ENCODE measurements at regions not wholly inside any gene's neighbourhood (a gene's known extent, or its start where the extent isn't known, plus 50 kb on each side); places are given as distances from the start of the nearest gene placed in this dataset.
"Not testable (repeated sequence)": the region's sequence is repeated elsewhere in the genome, so short reads cannot be mapped to it uniquely, and the experiment has no call there.

DNA sequence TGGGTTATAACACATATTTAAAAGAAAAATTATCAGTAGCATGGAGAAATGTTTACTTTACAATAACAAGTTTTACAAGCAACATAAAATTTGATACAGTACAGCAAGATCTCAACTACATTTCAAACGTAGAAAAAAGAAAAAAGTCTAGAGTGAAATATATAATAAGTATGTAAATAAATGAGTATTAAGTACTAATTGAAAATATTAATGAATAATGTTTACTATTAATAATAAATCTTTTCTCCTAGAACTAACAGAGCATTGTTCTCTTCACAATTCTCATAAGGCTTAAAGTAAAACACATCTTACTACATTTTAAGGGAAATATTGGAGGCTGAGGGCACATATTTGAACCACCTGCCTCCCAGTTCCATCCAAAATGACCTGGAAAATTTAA lies 72.1 kb downstream of the TMEM212 start:
- ATAC-seq, result no peak
- H3K27ac Mint-ChIP-seq, result no peak overlapping the region
- peaks cover 5% of the 10 kb centered on the region for H3K9me3 Mint-ChIP-seq
- H3K4me1 Mint-ChIP-seq, result no peaks in the 10 kb centered on the region
- H3K27me3 Mint-ChIP-seq, result peaks cover 32% of the 10 kb centered on the region
- no peak overlapping the region for H3K4me3 Mint-ChIP-seq
- H3K36me3 Mint-ChIP-seq, result no peaks in the 10 kb centered on the region

DNA sequence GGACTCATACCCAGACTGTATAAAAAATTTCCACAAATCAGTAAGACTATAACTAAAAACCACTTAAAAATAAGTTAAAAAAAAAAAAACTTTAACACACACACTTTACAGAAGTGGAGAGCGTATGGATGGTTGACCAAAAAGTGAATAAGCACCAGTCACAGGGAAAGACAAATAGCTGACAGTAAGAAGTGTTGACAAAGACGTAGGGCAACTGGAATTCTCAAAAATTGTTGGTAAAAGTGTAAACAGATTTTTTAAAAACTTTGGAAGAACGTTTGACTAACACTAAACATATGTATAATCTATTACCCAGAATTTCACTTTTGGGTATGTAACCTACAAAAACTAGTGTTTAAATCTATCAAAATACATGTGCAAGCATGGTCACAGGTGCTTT lies 73.7 kb downstream of the TMEM212 start:
- no peaks in the 10 kb centered on the region for H3K36me3 Mint-ChIP-seq
- peaks cover 33% of the 10 kb centered on the region for H3K27me3 Mint-ChIP-seq
- H3K9me3 Mint-ChIP-seq, result peaks cover 3% of the 10 kb centered on the region
- H3K27ac Mint-ChIP-seq, result no peak overlapping the region
- no peaks in the 10 kb centered on the region for H3K4me1 Mint-ChIP-seq
- no peak overlapping the region for H3K4me3 Mint-ChIP-seq
- no peak for ATAC-seq

DNA sequence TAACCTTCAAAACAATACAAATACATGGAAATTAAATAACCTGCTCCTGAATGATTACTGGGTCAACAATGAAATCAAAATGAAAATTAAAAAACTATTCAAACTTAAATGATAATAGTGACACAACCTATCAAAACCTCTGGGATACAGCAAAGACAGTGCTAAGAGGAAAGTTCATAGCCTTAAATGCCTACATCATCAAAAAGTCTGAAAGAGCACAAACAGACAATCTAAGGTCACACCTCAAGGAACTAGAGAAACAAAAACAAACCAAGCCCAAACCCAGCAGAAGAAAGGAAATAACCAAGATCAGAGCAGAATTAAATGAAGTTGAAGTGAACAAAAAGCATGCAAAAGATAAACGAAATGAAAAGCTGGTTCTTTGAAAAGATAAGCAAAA lies 79.5 kb downstream of the TMEM212 start:
- peaks cover 15% of the 10 kb centered on the region for H3K27me3 Mint-ChIP-seq
- not testable (repeated sequence) for H3K4me1 Mint-ChIP-seq, H3K27ac Mint-ChIP-seq, H3K9me3 Mint-ChIP-seq, H3K4me3 Mint-ChIP-seq, H3K36me3 Mint-ChIP-seq, ATAC-seq

DNA sequence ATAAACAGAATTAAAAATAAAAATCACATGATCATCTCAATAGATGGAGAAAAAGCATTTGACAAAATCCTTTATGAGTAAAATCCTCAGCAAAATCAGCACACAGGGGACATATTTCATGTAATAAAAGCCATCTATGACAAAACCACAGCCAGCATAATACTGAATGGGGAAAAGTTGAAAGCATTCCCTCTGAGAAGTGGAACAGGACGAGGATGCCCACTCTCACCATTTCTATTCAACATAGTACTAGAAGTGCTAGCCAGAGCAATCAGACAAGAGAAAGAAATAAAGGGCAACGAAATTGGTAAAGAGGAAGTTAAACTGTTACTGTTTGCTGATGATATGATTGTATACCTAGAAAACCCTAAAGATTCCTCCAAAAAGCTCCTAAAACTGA lies 80.5 kb downstream of the TMEM212 start:
- not testable (repeated sequence) for H3K4me3 Mint-ChIP-seq, H3K27ac Mint-ChIP-seq, H3K4me1 Mint-ChIP-seq, ATAC-seq, H3K9me3 Mint-ChIP-seq, H3K36me3 Mint-ChIP-seq
- peaks cover 11% of the 10 kb centered on the region for H3K27me3 Mint-ChIP-seq

DNA sequence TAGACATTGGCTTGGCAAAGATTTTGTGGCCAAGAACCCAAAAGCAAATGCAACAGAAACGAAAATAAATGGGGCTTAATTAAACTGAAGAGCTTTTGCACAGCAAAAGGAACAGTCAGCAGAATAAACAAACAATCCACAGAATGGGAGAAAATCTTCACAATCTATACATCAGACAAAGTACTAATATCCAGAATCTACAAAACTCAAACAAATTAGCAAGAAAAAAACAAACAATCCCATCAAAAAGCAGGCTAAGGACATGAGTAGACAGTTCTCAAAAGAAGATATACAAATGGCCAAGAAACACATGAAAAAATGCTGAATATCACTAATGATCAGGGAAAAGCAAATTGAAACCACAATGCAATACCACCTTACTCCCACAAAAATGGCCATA lies 81.7 kb downstream of the TMEM212 start:
- H3K4me1 Mint-ChIP-seq, H3K36me3 Mint-ChIP-seq, H3K27ac Mint-ChIP-seq, H3K27me3 Mint-ChIP-seq, H3K9me3 Mint-ChIP-seq, H3K4me3 Mint-ChIP-seq, ATAC-seq: not testable (repeated sequence)

DNA sequence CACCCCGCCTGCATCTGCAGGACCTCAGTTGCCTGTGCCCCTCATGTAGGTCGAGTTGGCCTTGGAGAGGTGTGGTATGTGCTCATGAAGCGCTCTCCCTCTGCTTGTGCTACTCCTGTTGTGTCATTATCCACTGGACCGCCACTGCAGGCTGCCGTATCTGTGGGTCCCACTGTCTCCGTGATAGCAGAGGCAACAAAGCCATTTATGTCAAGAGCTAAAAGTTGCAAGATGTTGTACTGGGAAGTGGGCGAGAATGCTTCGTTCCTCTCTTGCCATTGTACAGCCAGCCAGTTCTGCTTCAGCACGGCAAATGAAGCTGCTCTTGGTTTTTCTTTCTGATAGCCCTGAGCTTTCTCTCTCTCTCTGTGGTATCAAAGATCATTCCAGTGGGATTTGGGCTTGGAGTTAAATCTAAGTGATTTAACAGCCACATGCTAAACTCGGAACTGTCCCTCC lies 89.0 kb downstream of the TMEM212 start:
- H3K4me3 Mint-ChIP-seq, result no peak overlapping the region
- no peaks in the 10 kb centered on the region for H3K4me1 Mint-ChIP-seq
- H3K9me3 Mint-ChIP-seq, result peaks cover 5% of the 10 kb centered on the region
- ATAC-seq, result no peak
- no peaks in the 10 kb centered on the region for H3K36me3 Mint-ChIP-seq
- H3K27me3 Mint-ChIP-seq, result no peaks in the 10 kb centered on the region
- no peak overlapping the region for H3K27ac Mint-ChIP-seq

DNA sequence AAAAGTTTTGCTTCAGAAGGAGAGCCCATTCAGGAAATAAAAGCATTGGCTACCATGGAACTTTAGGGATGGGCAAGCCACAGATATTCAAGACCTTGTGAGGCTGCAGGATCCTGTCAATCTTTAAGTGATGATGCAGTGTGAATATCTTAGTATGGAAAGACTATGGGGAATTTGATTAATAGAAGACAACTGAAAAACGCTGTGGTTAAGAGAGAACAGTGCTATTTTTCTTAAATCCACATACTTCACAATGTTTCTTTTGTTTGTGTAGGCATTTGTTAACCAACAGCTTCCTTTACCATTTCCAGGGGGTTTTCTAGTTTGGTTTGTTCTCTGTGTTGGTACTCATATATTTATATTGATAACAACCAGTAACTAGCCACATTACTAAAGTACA lies 90.3 kb downstream of the TMEM212 start:
- no peak overlapping the region for H3K4me3 Mint-ChIP-seq
- H3K9me3 Mint-ChIP-seq, result peaks cover 5% of the 10 kb centered on the region
- no peaks in the 10 kb centered on the region for H3K4me1 Mint-ChIP-seq
- ATAC-seq, result no peak
- H3K27me3 Mint-ChIP-seq, result no peaks in the 10 kb centered on the region
- H3K27ac Mint-ChIP-seq, result no peak overlapping the region
- H3K36me3 Mint-ChIP-seq, result no peaks in the 10 kb centered on the region

DNA sequence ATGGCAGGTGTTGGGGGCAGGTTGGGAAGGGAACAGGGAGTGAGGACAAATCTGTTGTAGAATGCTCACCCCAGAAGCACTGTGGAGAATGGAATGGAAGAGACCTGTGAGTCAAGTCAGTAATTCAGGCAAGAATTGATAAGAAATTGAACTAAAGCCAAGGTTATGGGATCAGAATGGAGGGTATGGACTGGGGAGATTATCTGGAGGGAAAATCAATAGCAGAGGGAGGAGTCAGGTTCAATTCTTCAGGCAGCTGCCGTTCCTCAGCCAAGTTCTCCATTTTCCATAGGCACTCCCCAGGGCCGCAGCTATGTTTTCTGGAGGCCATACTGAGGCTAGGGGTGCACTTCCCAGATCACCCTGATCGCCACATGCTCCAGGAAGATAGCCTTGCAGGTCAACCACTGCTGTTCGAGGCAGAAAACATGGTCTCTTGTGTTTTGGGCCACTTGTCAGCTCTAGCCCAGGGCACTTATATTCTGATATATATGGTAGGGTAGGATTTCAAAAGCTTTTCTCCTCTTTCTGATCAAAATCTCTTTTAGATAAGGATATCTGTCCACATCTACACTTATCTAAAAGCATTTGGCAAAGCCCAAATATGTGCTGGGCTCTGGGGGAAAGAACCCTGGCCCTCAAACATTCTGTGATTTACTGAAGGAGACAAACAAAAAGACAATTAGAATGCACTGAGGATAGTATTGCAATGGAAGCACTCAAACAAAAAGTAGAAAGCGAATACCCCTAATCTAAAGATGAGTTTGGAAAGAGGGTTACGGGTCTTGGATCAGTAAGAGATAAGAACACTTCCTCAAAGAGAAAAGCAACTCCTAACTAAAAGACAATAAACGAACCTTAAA lies 92.3 kb downstream of the TMEM212 start:
- Mint-ChIP-seq H3K4me1 (no peaks in the 10 kb centered on the region), H3K27me3 (no peaks in the 10 kb centered on the region), H3K27ac (no peak overlapping the region), H3K9me3 (peaks cover 5% of the 10 kb centered on the region), H3K36me3 (no peaks in the 10 kb centered on the region), H3K4me3 (no peak overlapping the region)
- no peak for ATAC-seq

DNA sequence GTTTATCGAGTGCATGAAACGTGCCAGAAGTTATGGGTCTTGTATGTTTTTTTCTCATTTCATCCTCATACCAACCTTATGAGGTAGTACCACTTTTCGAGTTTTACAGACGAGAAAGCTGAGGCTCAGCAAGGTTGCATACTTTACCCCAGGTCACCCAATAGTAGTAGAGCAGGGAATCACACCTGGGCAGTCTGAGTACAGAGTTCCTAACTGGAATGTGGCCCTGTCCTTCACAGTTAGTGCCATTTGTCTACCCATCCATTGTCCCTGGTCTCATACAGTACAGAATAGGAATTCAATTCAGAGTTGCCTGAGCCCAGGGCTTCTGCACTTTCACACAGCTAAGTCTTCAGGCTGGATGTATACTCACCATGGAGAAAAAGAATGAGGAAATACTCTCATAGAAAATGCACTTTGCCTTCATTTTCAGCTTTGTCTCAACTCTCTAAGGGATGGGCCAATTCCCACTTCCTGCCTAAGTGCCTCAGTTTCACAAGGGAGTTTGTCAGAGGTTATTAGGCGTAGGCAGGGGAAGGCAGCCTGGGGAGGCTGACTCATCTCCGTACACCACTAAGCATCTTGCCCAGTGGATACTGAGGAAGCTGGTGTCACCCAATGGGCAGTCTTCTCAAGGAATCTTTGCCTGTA lies 93.2 kb downstream of the TMEM212 start:
- ATAC-seq, result no peak
- no peak overlapping the region for H3K27ac Mint-ChIP-seq

DNA sequence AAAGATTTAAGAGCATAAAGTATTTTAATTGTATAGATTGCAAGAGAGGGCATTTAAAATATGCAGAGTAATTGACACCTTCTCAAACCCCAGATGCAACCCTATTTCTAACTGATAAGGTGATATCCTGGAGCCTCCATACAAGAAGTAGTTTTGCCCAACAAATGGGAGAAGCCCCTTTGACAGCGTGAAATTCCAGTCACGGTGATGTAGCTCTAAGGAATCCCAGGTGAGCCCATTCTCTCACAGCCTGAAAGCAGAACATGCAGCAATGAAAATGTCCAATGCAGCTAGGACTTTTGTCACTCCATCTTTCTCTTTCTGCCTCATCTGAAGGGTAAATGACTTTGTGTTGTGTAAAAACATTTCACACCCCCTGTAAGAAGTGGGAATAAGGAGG lies 96.4 kb downstream of the TMEM212 start:
- Mint-ChIP-seq H3K36me3 (no peaks in the 10 kb centered on the region), H3K4me3 (no peak overlapping the region), H3K9me3 (peaks cover 5% of the 10 kb centered on the region), H3K4me1 (no peaks in the 10 kb centered on the region), H3K27me3 (no peaks in the 10 kb centered on the region), H3K27ac (no peak overlapping the region)
- no peak for ATAC-seq

More for the DNA sequence above, 93.2 kb downstream of the TMEM212 start:
- Mint-ChIP-seq H3K4me1 (no peaks in the 10 kb centered on the region), H3K9me3 (peaks cover 5% of the 10 kb centered on the region), H3K4me3 (no peak overlapping the region), H3K36me3 (no peaks in the 10 kb centered on the region), H3K27me3 (no peaks in the 10 kb centered on the region)

DNA sequence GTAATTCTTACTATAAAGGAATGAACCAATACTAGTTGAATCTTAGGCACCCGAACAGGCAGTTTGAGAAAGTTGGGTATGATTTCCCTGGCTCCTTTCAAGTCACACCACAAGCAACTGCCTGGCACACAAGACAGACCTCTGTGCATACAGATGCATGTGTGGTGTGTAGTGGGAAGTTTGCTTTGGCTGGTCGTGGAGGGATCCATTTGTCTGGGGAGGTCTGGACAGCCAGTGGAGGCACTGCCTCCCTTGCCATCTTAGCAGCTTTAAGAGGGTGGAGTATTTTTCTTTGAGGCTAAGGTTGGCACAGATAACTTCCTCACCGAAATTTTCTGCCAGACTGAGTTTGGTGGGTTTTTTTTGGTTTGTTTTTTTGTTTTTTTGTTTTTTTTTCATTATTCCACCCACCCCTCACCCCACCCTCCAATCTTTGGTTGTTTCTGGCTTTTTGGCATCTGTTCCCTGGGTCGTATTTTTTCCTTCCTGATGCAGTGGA lies 97.1 kb downstream of the TMEM212 start:
- no peaks in the 10 kb centered on the region for H3K27me3 Mint-ChIP-seq
- no peak for ATAC-seq
- H3K27ac Mint-ChIP-seq, result no peak overlapping the region
- no peaks in the 10 kb centered on the region for H3K4me1 Mint-ChIP-seq
- H3K36me3 Mint-ChIP-seq, result no peaks in the 10 kb centered on the region
- peaks cover under 1% of the 10 kb centered on the region for H3K9me3 Mint-ChIP-seq
- H3K4me3 Mint-ChIP-seq, result no peak overlapping the region

DNA sequence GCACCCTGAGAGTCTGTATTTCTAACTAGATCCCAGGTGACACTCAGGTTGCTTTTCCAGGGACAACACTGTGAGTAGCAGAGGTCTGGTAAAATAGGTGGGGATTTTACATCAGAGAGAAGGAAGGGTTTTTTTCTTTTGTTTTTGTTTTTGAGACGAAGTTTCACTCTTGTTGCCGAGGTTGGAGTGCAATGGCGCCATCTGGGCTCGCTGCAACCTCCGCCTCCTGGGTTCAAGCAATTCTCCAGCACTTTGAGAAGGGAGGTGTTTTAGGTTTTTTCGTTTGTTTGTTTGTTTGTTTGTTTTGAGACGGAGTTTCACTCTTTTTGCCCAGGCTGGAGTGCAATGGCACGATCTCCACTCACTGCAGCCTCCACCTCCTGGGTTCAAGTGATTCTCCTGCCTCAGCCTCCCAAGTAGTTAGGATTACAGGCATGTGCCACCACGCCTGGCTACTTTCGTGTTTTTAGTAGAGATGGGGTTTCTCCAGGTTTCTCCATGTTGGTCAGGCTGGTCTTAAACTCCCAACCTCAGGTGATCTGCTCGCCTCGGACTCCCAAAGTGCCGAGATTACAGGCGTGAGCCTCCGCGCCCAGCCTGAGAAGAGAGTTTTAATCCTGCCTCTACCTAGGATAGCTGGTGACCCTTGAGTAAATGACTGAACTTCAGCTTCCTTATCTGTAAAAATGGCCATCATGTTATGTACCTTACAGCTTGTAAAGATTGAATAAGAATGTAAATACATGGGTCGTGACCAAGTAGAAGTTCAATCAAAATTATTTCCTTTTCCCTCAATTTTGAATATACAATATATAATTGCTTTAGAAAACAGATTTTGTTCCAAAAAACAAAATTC lies 95.9 kb upstream of the FNDC3B start:
- Mint-ChIP-seq H3K9me3 (no peaks in the 10 kb centered on the region), H3K27ac (no peak overlapping the region), H3K4me1 (no peaks in the 10 kb centered on the region), H3K4me3 (no peak overlapping the region), H3K27me3 (peaks cover 18% of the 10 kb centered on the region), H3K36me3 (no peaks in the 10 kb centered on the region)
- no peak for ATAC-seq

DNA sequence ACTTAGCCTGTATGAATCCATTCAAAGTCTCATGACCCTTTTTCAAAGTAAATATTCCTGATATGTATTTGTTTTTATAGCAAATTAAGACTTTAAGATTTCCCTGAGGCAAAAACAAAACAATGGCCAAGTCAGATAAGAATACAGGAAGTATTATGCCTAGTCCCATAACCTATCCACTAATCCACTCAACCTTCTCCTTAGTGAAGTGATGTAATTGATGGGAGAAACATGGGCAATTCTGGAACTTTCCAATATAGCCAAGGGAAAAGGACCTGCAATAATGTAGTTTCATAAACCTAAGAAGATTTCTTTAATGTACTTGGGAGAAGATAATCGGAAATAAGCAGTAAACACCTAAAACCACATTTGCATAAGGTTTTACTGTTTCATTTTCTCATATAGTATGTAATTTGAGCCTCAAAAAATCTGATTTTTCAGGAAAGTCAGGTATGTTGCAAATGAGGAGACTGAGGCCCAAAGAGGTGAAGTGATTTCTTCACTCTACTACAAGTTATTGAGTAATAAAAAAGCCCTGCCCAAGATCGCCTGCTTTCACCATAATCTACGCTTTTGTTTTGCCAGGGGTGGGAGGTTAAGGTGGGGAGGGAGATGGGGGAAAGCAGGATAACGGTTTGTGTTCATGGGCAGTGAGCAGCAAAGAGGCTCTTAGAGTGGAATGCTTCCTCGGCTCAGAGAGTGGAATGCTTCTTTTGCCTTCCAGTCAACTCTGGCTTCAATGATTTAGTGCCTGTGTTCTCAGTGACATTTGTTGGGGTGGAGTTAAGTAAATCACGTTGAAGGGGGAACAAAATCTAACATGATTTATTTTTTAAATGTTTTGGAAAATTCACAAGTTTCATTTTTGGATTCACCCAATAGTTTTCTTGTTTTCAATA lies 95.0 kb upstream of the FNDC3B start:
- Mint-ChIP-seq H3K27ac (no peak overlapping the region), H3K9me3 (no peaks in the 10 kb centered on the region), H3K27me3 (peaks cover 18% of the 10 kb centered on the region), H3K4me1 (no peaks in the 10 kb centered on the region), H3K36me3 (no peaks in the 10 kb centered on the region), H3K4me3 (no peak overlapping the region)
- ATAC-seq, result no peak

DNA sequence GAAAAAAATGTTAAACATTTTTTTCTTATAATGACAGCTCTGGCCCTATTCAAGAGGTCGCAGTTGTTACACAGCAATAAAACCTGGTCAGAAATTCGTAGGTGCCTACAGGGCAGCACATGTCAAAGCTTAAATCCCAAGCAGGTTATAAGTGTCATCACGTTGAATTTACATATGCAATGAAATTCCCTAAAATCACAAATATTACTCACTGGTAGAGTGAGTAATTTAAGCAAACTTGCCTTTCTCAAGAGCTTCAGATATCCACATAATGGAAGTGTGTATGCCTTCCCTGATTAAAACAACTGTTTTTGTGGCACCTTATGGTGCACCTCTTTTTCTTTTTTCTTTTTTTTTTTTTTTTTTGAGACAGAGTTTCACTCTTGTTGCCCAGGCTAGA lies 90.7 kb upstream of the FNDC3B start:
- Mint-ChIP-seq H3K27me3 (peaks cover 34% of the 10 kb centered on the region), H3K36me3 (no peaks in the 10 kb centered on the region), H3K9me3 (no peaks in the 10 kb centered on the region), H3K4me3 (no peak overlapping the region), H3K27ac (no peak overlapping the region), H3K4me1 (no peaks in the 10 kb centered on the region)
- ATAC-seq, result no peak

Data from stimulated activated memory B cell treated with anti-CD40 and anti-IgM and Interleukin-4, amounts not matched to agents 10 μg/mL and 1 μg/mL and 100 μg/mL, for 72 hours (primary cell).